GM12872 (cell line): ENCODE measurements at regions not wholly inside any gene's neighbourhood (a gene's known extent, or its start where the extent isn't known, plus 50 kb on each side); places are given as distances from the start of the nearest gene placed in this dataset.

Source experiments
- CTCF ChIP-seq: IDR thresholded peaks from 3 replicates; pipeline ENCODE4 v1.5.1; 2011; ENCODE audit warnings: low read depth, mild to moderate bottlenecking, low read length, moderate library complexity; ENCODE audit not compliant: insufficient read depth

GRCh38 chrX:40439625-40440532, 140.9 kb upstream of the ATP6AP2 start:
- no peak for TF ChIP-seq CTCF

GRCh38 chrX:40437348-40437747, 143.4 kb upstream of the ATP6AP2 start:
- TF ChIP-seq CTCF: no peak

- TF ChIP-seq CTCF: no peak
These were observed 145.8 kb upstream of the ATP6AP2 start for GRCh38 chrX:40434947-40435346.

- TF ChIP-seq CTCF: no peak
These were observed 146.3 kb upstream of the ATP6AP2 start for GRCh38 chrX:40434443-40434842.

GRCh38 chrX:40433160-40433559, 147.6 kb upstream of the ATP6AP2 start:
- no peak for TF ChIP-seq CTCF

- no peak for TF ChIP-seq CTCF
These were observed 156.5 kb upstream of the ATP6AP2 start for GRCh38 chrX:40424259-40424658.

- TF ChIP-seq CTCF: no peak
These were observed 157.5 kb upstream of the ATP6AP2 start for GRCh38 chrX:40423299-40423698.
